ENCODE measurements at regions not wholly inside any gene's neighbourhood (a gene's known extent, or its start where the extent isn't known, plus 50 kb on each side); places are given as distances from the start of the nearest gene placed in this dataset.
"Not testable (repeated sequence)": the region's sequence is repeated elsewhere in the genome, so short reads cannot be mapped to it uniquely, and the experiment has no call there.

- no peak for ATAC-seq
- no peak for DNase-seq (ENCODE audit: low spot score)
These were observed 290.7 kb downstream of the TCERG1L start for GRCh38 chr10:131020775-131021174.

- no peak for DNase-seq (ENCODE audit: low spot score)
- ATAC-seq, result no peak
These were observed 290.1 kb downstream of the TCERG1L start for GRCh38 chr10:131021246-131021895.

- DNase-seq (ENCODE audit: low spot score) (no peak), ATAC-seq (no peak)
These were observed 289.6 kb downstream of the TCERG1L start for GRCh38 chr10:131021969-131022368.

GRCh38 chr10:131022369-131022768 lies 289.2 kb downstream of the TCERG1L start:
- ATAC-seq (peak; percentile 26), DNase-seq (ENCODE audit: low spot score) (no peak)

GRCh38 chr10:131022981-131023380 lies 288.5 kb downstream of the TCERG1L start:
- no peak for ATAC-seq
- DNase-seq (ENCODE audit: low spot score), result no peak

GRCh38 chr10:131024259-131025131 lies 287.0 kb downstream of the TCERG1L start:
- no peak for ATAC-seq
- no peak for DNase-seq (ENCODE audit: low spot score)

- DNase-seq (ENCODE audit: low spot score), result no peak
- ATAC-seq, result no peak
These were observed 286.2 kb downstream of the TCERG1L start for GRCh38 chr10:131025333-131025732.

- ATAC-seq (no peak), DNase-seq (ENCODE audit: low spot score) (no peak)
These were observed 284.3 kb downstream of the TCERG1L start for GRCh38 chr10:131027256-131027655.

- DNase-seq (ENCODE audit: low spot score) (no peak), ATAC-seq (no peak)
These were observed 280.2 kb downstream of the TCERG1L start for GRCh38 chr10:131031346-131031745.

- DNase-seq (ENCODE audit: low spot score) (peak; percentile 21), ATAC-seq (no peak)
These were observed 279.0 kb downstream of the TCERG1L start for GRCh38 chr10:131032329-131033165.

GRCh38 chr10:131033166-131034085 lies 278.1 kb downstream of the TCERG1L start:
- ATAC-seq, result no peak

GRCh38 chr10:131034451-131034850 lies 277.1 kb downstream of the TCERG1L start:
- no peak for ATAC-seq
- no peak for DNase-seq (ENCODE audit: low spot score)

More at GRCh38 chr10:131033166-131034085, 278.1 kb downstream of the TCERG1L start:
- peak; percentile 28 for DNase-seq (ENCODE audit: low spot score)

GRCh38 chr10:131035779-131036178 lies 275.7 kb downstream of the TCERG1L start:
- DNase-seq (ENCODE audit: low spot score), result no peak

GRCh38 chr10:131038056-131038455 lies 273.5 kb downstream of the TCERG1L start:
- ATAC-seq (no peak), DNase-seq (ENCODE audit: low spot score) (no peak)

More at GRCh38 chr10:131035779-131036178, 275.7 kb downstream of the TCERG1L start:
- ATAC-seq, result no peak

GRCh38 chr10:131041031-131041430 lies 270.5 kb downstream of the TCERG1L start:
- DNase-seq (ENCODE audit: low spot score) (no peak), ATAC-seq (no peak)

GRCh38 chr10:131041441-131041840 lies 270.1 kb downstream of the TCERG1L start:
- DNase-seq (ENCODE audit: low spot score) (no peak), ATAC-seq (no peak)

GRCh38 chr10:131042015-131042414 lies 269.5 kb downstream of the TCERG1L start:
- not testable (repeated sequence) for DNase-seq (ENCODE audit: low spot score); ATAC-seq

Data from left lobe of liver (tissue), 2 donors.